Transverse colon (tissue), 4 donors: ENCODE measurements at regions not wholly inside any gene's neighbourhood (a gene's known extent, or its start where the extent isn't known, plus 50 kb on each side); places are given as distances from the start of the nearest gene placed in this dataset.
"Not testable (repeated sequence)": the region's sequence is repeated elsewhere in the genome, so short reads cannot be mapped to it uniquely, and the experiment has no call there.

Experiments used
- DNase-seq: peaks from one replicate; pipeline ENCODE4 v3.0.0-alpha.2; 2019
- H3K27ac ChIP-seq, 4 donors: fragments of 200-600 bp; sonication (generic); 2 replicates each; pipeline ENCODE4 v1.5.1; 2016 to 2018; ENCODE audit warnings: inconsistent platforms in 4 of 4
- H3K27me3 ChIP-seq: fragments of 200-600 bp; sonication (generic); 2 replicates; pipeline ENCODE4 v1.5.1; 2017; ENCODE audit warnings: inconsistent platforms
- H3K36me3 ChIP-seq, 4 donors: fragments of 200-600 bp; sonication (generic); 2 replicates each; pipeline ENCODE4 v1.5.1; 2017 to 2019; ENCODE audit warnings: inconsistent platforms in 4 of 4
- H3K4me1 ChIP-seq, 4 donors: fragments of 200-600 bp; sonication (generic); 2 replicates each; pipeline ENCODE4 v1.5.1; 2017 to 2020; ENCODE audit warnings: inconsistent platforms in 4 of 4
- H3K4me3 ChIP-seq, 4 donors: fragments of 200-600 bp; sonication (generic); 1 replicate in 1 of 4; 2 replicates in 3 of 4; pipeline versions ENCODE4 v1.5.1 to v1.6.1; 2017 to 2019; ENCODE audit warnings: inconsistent platforms in 4 of 4
- H3K9me3 ChIP-seq, 2 donors: fragments of 200-600 bp; sonication (generic); 2 replicates each; pipeline ENCODE4 v1.5.1; 2017 to 2019; ENCODE audit warnings: inconsistent platforms in 2 of 2
- EP300 ChIP-seq: sonication (generic); formaldehyde crosslinking; IDR thresholded peaks from one replicate; pipeline ENCODE4 v1.6.1; 2017; ENCODE audit warnings: antibody characterized with exemption, low read depth
- POLR2A ChIP-seq: fragments of 450-650 bp; IDR thresholded peaks from one replicate; pipeline ENCODE4 v1.6.1; 2016; ENCODE audit warnings: antibody characterized with exemption, mild to moderate bottlenecking, moderate library complexity
- POLR2AphosphoS5 ChIP-seq, 3 donors: sonication (generic); formaldehyde crosslinking; IDR thresholded peaks; one replicate each; pipeline ENCODE4 v1.6.1; 2016; ENCODE audit warnings: antibody characterized with exemption in 3 of 3
- WGBS, 2 donors: methylation state at CpG; one replicate each; pipeline ENCODE4 v1.1.5; 2018; ENCODE audit warnings: low coverage in 1 of 2; 5-methylcytosine and 5-hydroxymethylcytosine counted together
- in situ Hi-C, 4 donors: fragments of 200-750 bp; cut with MboI; loops; one replicate each; pipeline versions ENCODE4 v1.15.0 to v1.15.1; 2017; ENCODE audit warnings: low sequenced_read_pairs in 3 of 4, low pct_ligation_motif_present in 1 of 4, low pct_unique_long_range_greater_than_20kb in 1 of 4
- intact Hi-C: fragments of 100-400 bp; cut with DNase I; formaldehyde crosslinking; loops from one replicate; pipeline ENCODE4 v1.15.1; 2023; ENCODE audit warnings: low total_unique reads
- TF ChIP-seq, protein P1 (sequence below), 5 experiments: fragments of 200-600 bp in 3 of 5; fragments of 450-650 bp in 2 of 5; sonication (generic) in 3 of 5; IDR thresholded peaks; 1 replicate in 2 of 5; 2 replicates in 3 of 5; pipeline ENCODE4 v1.5.1; 2016 to 2017; ENCODE audit warnings: antibody characterized with exemption in 5 of 5, inconsistent platforms in 3 of 5, mild to moderate bottlenecking in 2 of 5, moderate library complexity in 1 of 5

DNA sequence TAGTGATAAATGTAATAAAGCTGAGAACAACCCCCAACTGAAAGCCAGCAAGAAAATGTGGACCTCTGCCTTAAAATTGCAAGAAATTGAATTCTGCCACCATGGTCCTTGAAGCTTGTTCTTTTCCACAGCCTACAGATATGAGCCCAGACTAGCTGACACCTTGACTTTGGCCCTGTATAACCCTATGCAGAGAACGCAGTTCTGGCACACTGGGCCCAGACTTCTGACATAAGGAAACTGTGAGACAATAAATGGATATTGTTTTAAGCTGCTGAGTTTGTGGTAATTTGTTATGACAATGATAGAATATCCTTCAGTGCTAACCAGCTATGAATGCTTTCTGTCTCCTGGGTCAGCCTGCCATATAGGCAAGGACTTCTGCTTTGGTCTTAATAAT, 315.6 kb upstream of the RIOK2 start:
- in situ Hi-C loops, result no loop called here
- no peak overlapping the region for H3K27ac ChIP-seq

GRCh38 chr5:97499605-97500004, 316.6 kb upstream of the RIOK2 start:
- no peaks in the 10 kb centered on the region for H3K4me1 ChIP-seq
- TF ChIP-seq, protein P1, sequence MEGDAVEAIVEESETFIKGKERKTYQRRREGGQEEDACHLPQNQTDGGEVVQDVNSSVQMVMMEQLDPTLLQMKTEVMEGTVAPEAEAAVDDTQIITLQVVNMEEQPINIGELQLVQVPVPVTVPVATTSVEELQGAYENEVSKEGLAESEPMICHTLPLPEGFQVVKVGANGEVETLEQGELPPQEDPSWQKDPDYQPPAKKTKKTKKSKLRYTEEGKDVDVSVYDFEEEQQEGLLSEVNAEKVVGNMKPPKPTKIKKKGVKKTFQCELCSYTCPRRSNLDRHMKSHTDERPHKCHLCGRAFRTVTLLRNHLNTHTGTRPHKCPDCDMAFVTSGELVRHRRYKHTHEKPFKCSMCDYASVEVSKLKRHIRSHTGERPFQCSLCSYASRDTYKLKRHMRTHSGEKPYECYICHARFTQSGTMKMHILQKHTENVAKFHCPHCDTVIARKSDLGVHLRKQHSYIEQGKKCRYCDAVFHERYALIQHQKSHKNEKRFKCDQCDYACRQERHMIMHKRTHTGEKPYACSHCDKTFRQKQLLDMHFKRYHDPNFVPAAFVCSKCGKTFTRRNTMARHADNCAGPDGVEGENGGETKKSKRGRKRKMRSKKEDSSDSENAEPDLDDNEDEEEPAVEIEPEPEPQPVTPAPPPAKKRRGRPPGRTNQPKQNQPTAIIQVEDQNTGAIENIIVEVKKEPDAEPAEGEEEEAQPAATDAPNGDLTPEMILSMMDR (IDR thresholded peaks at IDR 0.05), result no peak
- TF ChIP-seq POLR2AphosphoS5 (IDR thresholded peaks at IDR 0.05), result no peak
- no peak for TF ChIP-seq EP300
- TF ChIP-seq POLR2A, result no peak
- H3K27me3 ChIP-seq, result no peaks in the 10 kb centered on the region
- no peak overlapping the region for H3K27ac ChIP-seq
- H3K4me3 ChIP-seq, result no peak overlapping the region
- H3K9me3 ChIP-seq, result no peaks in the 10 kb centered on the region
- in situ Hi-C loops (no loop called here), intact Hi-C loops (no loop called here)
- WGBS, 2 donors, result 61 to 64% methylated on average over 3 to 6 of the region's 6 CpGs
- H3K36me3 ChIP-seq, result no peaks in the 10 kb centered on the region
- no peak for DNase-seq

More for the DNA sequence above, 315.6 kb upstream of the RIOK2 start:
- H3K36me3 ChIP-seq, result no peaks in the 10 kb centered on the region
- H3K4me3 ChIP-seq, result no peak overlapping the region
- TF ChIP-seq EP300 (no peak), POLR2A (no peak), POLR2AphosphoS5 (IDR thresholded peaks at IDR 0.05) (no peak)
- TF ChIP-seq, protein P1 (IDR thresholded peaks at IDR 0.05), result no peak
- H3K27me3 ChIP-seq, result no peaks in the 10 kb centered on the region
- WGBS, 2 donors, result 81% methylated on average over 1 of the region's 1 CpG; no CpG with 5 or more reads in 1 of the 2 donors
- no peak for DNase-seq
- H3K4me1 ChIP-seq, result no peaks in the 10 kb centered on the region
- intact Hi-C loops, result no loop called here
- H3K9me3 ChIP-seq, result no peaks in the 10 kb centered on the region

- 70 to 86% methylated on average over 3 of the region's 3 CpGs for WGBS, 2 donors
- Histone ChIP-seq H3K27ac (no peak overlapping the region), H3K36me3 (no peaks in the 10 kb centered on the region), H3K27me3 (no peaks in the 10 kb centered on the region), H3K4me1 (no peaks in the 10 kb centered on the region), H3K9me3 (no peaks in the 10 kb centered on the region), H3K4me3 (no peak overlapping the region)
- in situ Hi-C loops, result no loop called here
- DNase-seq, result no peak
- intact Hi-C loops, result no loop called here
- TF ChIP-seq POLR2A, result no peak
- TF ChIP-seq, protein P1 (IDR thresholded peaks at IDR 0.05), result no peak
- no peak for TF ChIP-seq EP300
- TF ChIP-seq POLR2AphosphoS5 (IDR thresholded peaks at IDR 0.05), result no peak
Measured at GRCh38 chr5:97501286-97501964, 318.4 kb upstream of the RIOK2 start.

- Histone ChIP-seq H3K4me1 (no peaks in the 10 kb centered on the region), H3K27me3 (no peaks in the 10 kb centered on the region), H3K27ac (no peak overlapping the region), H3K9me3 (no peaks in the 10 kb centered on the region), H3K36me3 (no peaks in the 10 kb centered on the region), H3K4me3 (no peak overlapping the region)
- intact Hi-C loops (no loop called here), in situ Hi-C loops (no loop called here)
- DNase-seq, result no peak
- TF ChIP-seq POLR2AphosphoS5 (IDR thresholded peaks at IDR 0.05), result no peak
- TF ChIP-seq EP300, result no peak
- no peak for TF ChIP-seq POLR2A
- WGBS, 2 donors, result 80 to 100% methylated on average over 1 to 3 of the region's 3 CpGs
Measured at GRCh38 chr5:97501965-97502305, 318.9 kb upstream of the RIOK2 start.

DNA sequence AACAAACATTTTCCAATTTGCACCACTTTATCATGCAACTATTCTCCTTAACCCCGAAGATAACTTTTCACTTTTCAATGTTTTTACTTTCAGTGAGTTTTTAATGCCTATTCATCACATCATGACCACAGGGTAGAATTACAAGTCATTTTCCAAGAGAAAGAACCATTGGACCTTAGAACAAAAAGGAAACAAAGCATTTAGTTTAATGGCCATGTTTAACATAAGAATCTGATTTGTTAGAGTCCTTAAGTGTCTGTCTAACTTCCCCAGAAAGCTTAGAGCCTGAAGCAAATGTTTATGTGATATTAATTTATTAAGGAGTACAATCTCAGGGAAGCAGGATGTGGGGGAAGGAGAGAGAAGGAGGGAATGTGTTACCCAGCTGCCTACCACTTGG, 325.8 kb upstream of the RIOK2 start:
- Histone ChIP-seq H3K27ac (no peak overlapping the region), H3K4me1 (no peaks in the 10 kb centered on the region), H3K9me3 (no peaks in the 10 kb centered on the region), H3K36me3 (no peaks in the 10 kb centered on the region), H3K27me3 (no peaks in the 10 kb centered on the region), H3K4me3 (no peak overlapping the region)
- in situ Hi-C loops (no loop called here), intact Hi-C loops (no loop called here)
- no peak for DNase-seq
- 50 to 62% methylated on average over 1 of the region's 1 CpG for WGBS, 2 donors
- TF ChIP-seq POLR2A (no peak), POLR2AphosphoS5 (IDR thresholded peaks at IDR 0.05) (no peak), EP300 (no peak)
- TF ChIP-seq, protein P1 (IDR thresholded peaks at IDR 0.05), result no peak

DNA sequence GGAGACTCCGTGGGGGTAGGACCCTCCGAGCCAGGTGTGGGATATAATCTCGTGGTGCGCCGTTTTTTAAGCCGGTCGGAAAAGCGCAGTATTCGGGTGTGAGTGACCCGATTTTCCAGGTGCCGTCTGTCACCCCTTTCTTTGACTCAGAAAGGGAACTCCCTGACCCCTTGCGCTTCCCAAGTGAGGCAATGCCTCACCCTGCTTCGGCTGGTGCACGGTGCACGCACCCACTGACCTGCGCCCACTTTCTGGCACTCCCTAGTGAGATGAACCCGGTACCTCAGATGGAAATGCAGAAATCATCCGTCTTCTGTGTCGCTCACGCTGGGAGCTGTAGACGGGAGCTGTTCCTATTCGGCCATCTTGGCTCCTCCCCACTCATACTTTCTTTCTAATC, 336.5 kb upstream of the RIOK2 start:
- H3K27ac ChIP-seq, intact Hi-C loops, in situ Hi-C loops, H3K4me1 ChIP-seq, H3K9me3 ChIP-seq, H3K36me3 ChIP-seq, DNase-seq, H3K27me3 ChIP-seq, H3K4me3 ChIP-seq: not testable (repeated sequence)
- WGBS, 2 donors, result 88% methylated on average over 22 of the region's 22 CpGs; no CpG with 5 or more reads in 1 of the 2 donors

DNA sequence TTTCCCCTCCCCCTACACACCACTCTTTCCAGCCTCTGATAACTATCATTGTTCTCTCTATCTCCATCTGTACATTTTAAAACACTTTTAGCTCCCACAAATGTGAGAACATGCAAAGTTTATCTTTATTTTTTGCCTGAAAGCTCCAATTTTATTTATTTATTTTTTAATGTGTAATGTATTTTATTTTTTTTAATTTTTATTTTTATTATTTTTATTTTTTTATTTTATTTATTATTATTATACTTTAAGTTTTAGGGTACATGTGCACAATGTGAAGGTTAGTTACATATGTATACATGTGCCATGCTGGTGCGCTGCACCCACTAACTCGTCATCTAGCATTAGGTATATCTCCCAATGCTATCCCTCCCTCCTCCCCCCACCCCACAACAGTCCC, 340.3 kb upstream of the RIOK2 start:
- H3K36me3 ChIP-seq, DNase-seq, H3K9me3 ChIP-seq, H3K27ac ChIP-seq, intact Hi-C loops, H3K27me3 ChIP-seq, H3K4me1 ChIP-seq, in situ Hi-C loops, H3K4me3 ChIP-seq: not testable (repeated sequence)
- 88 to 93% methylated on average over 2 of the region's 2 CpGs for WGBS, 2 donors
